PFSK-1 (cell line): ENCODE measurements at regions not wholly inside any gene's neighbourhood (a gene's known extent, or its start where the extent isn't known, plus 50 kb on each side); places are given as distances from the start of the nearest gene placed in this dataset.

Source experiments
- FOXP2 ChIP-seq: optimal IDR thresholded peaks from 2 replicates; pipeline ENCODE3; 2011; ENCODE audit warnings: borderline replicate concordance, control low read depth, inconsistent platforms; ENCODE audit not compliant: insufficient read depth; ENCODE audit errors: extremely low read length, extremely low read depth
- POLR2AphosphoS5 ChIP-seq: IDR thresholded peaks from 2 replicates; pipeline ENCODE4 v1.6.1; 2012; ENCODE audit warnings: low read depth, mild to moderate bottlenecking, control low read depth, low read length, moderate library complexity
- REST ChIP-seq, 2 experiments: IDR thresholded peaks; 2 replicates each; pipeline versions ENCODE4 v1.6.1 to v1.8.0; 2011 to 2012; ENCODE audit warnings: low read depth in 2 of 2, low read length in 2 of 2, control low read depth in 1 of 2, inconsistent platforms in 1 of 2, mild to moderate bottlenecking in 1 of 2, moderate library complexity in 1 of 2; ENCODE audit not compliant: insufficient read depth in 1 of 2
- SIN3A ChIP-seq: IDR thresholded peaks from 2 replicates; pipeline ENCODE4 v1.6.1; 2012; ENCODE audit warnings: mild to moderate bottlenecking, low read length, moderate library complexity, borderline replicate concordance; ENCODE audit not compliant: insufficient read depth
- TAF1 ChIP-seq: IDR thresholded peaks from 2 replicates; pipeline ENCODE4 v1.6.1; 2012; ENCODE audit warnings: low read length, control low read depth, borderline replicate concordance; ENCODE audit not compliant: insufficient read depth

- TF ChIP-seq POLR2AphosphoS5 (no peak), SIN3A (no peak)
Observed at GRCh38 chr5:148904440-148904839, 78.0 kb downstream of the ADRB2 start.

GRCh38 chr5:148905541-148905940 lies 79.1 kb downstream of the ADRB2 start:
- TF ChIP-seq FOXP2, result no peak
- TF ChIP-seq REST (IDR thresholded peaks at IDR 0.05; ENCODE audit: insufficient read depth in 1 of 2, low read depth in 2 of 2, low read length in 2 of 2), result no peak
- TF ChIP-seq SIN3A, result no peak
- no peak for TF ChIP-seq TAF1
- TF ChIP-seq POLR2AphosphoS5, result no peak

DNA sequence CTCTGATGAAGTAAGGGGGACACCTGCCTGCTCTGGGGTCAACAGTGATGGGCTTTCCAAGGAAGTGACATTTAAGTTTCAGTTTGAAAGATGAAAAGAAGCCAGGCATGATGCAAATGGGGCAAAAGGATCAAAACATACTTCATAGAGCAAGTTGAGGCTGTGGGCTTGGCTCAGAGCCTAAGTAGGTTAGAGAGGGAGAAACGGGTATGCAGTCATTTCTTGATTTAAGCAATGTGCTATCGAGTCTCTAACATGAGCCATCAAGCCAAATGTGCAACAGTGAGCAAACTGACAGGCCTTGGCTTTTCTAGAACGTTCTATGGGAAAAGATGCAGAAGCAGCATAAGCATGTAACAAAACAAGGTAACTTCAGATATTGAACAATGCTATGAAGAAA lies 80.6 kb downstream of the ADRB2 start:
- TF ChIP-seq POLR2AphosphoS5 (no peak), TAF1 (no peak), SIN3A (no peak), REST (IDR thresholded peaks at IDR 0.05; ENCODE audit: insufficient read depth in 1 of 2, low read depth in 2 of 2, low read length in 2 of 2) (no peak)

DNA sequence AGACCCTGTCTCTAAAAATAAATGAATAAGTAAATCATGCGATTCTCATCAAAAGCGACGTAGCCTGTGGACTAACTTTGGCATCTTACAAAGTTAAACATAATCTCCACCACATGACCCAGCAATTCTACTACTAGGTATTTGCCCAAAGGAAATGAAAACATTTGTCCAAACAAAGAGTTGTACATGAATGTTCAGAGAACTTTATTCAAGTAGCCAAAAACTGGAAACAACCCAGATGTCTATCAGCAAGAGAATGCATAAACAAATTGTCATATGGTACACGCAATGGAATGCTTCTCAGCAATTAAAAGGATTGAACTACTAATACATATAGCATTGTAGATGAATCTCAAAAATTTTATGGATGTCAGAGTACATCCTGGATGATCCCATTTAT lies 82.6 kb downstream of the ADRB2 start:
- TF ChIP-seq FOXP2 (no peak), SIN3A (no peak), REST (IDR thresholded peaks at IDR 0.05; ENCODE audit: insufficient read depth in 1 of 2, low read depth in 2 of 2, low read length in 2 of 2) (no peak), TAF1 (no peak), POLR2AphosphoS5 (no peak)

DNA sequence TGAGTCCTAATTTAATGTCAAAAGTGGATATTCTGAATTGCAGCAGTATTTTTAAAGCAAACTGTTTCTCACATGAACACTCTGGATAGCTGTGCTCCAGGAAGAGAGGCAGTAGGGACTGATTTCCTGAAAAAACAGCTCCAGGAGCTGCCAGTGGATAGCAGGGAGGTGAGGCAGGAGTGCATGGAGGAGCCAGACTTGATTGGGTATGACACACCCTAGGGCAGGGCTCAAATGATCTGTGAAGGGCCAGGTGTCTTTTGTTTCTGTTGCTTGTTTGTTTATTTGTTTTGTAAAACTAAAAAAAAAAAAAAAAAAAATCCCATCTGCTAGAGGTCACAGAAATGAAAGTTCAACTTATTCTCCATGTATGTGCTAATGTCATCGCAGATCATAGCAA lies 83.4 kb downstream of the ADRB2 start:
- TF ChIP-seq FOXP2 (no peak), SIN3A (no peak), REST (IDR thresholded peaks at IDR 0.05; ENCODE audit: insufficient read depth in 1 of 2, low read depth in 2 of 2, low read length in 2 of 2) (no peak), TAF1 (no peak), POLR2AphosphoS5 (no peak)
